ENCODE measurements at regions not wholly inside any gene's neighbourhood (a gene's known extent, or its start where the extent isn't known, plus 50 kb on each side); places are given as distances from the start of the nearest gene placed in this dataset.

GRCh38 chr14:83162361-83162929 is 1628.8 kb upstream of the SEL1L start:
- TF ChIP-seq, protein P1, sequence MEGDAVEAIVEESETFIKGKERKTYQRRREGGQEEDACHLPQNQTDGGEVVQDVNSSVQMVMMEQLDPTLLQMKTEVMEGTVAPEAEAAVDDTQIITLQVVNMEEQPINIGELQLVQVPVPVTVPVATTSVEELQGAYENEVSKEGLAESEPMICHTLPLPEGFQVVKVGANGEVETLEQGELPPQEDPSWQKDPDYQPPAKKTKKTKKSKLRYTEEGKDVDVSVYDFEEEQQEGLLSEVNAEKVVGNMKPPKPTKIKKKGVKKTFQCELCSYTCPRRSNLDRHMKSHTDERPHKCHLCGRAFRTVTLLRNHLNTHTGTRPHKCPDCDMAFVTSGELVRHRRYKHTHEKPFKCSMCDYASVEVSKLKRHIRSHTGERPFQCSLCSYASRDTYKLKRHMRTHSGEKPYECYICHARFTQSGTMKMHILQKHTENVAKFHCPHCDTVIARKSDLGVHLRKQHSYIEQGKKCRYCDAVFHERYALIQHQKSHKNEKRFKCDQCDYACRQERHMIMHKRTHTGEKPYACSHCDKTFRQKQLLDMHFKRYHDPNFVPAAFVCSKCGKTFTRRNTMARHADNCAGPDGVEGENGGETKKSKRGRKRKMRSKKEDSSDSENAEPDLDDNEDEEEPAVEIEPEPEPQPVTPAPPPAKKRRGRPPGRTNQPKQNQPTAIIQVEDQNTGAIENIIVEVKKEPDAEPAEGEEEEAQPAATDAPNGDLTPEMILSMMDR (IDR thresholded peaks at IDR 0.05): no peak
- Histone ChIP-seq H3K27ac (no peak overlapping the region), H3K4me3 (no peak overlapping the region), H3K36me3 (no peaks in the 10 kb centered on the region), H3K4me1 (no peaks in the 10 kb centered on the region), H3K9me3 (no peaks in the 10 kb centered on the region), H3K9ac (ENCODE audit: low read depth in 2 of 2, low read length in 2 of 2) (no peak overlapping the region), H3K27me3 (no peaks in the 10 kb centered on the region)
- no peak for DNase-seq
- intact Hi-C loops (cut with DNase I): no loop called here

GRCh38 chr14:83163016-83163415 is 1629.4 kb upstream of the SEL1L start:
- intact Hi-C loops (cut with DNase I): no loop called here
- TF ChIP-seq, protein P1 (IDR thresholded peaks at IDR 0.05): no peak
- Histone ChIP-seq H3K4me1 (no peaks in the 10 kb centered on the region), H3K27me3 (no peaks in the 10 kb centered on the region), H3K36me3 (no peaks in the 10 kb centered on the region), H3K27ac (no peak overlapping the region), H3K4me3 (no peak overlapping the region), H3K9ac (ENCODE audit: low read depth in 2 of 2, low read length in 2 of 2) (no peak overlapping the region), H3K9me3 (no peaks in the 10 kb centered on the region)
- no peak for DNase-seq

DNA sequence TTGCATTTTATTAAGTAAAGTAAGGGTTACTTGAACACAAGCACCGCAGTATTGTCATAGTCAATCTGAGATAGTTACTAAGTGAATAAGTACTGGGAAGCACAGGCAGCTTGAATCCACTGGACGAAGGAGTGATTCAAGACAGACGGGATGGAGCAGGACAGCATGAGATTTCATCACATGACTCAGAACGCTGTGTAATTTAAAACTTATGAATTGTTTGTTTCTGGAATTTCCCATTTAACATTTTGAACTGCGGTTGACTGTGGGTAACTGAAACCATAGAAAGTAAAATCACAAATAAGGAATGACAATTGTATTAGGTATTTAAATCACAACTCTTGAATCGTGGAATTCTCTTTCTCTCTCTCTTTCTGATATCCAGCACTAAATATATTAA is 1630.4 kb upstream of the SEL1L start:
- intact Hi-C loops (cut with DNase I): no loop called here
- TF ChIP-seq, protein P1 (IDR thresholded peaks at IDR 0.05): no peak
- H3K9ac ChIP-seq (ENCODE audit: low read depth in 2 of 2, low read length in 2 of 2): no peak overlapping the region

DNA sequence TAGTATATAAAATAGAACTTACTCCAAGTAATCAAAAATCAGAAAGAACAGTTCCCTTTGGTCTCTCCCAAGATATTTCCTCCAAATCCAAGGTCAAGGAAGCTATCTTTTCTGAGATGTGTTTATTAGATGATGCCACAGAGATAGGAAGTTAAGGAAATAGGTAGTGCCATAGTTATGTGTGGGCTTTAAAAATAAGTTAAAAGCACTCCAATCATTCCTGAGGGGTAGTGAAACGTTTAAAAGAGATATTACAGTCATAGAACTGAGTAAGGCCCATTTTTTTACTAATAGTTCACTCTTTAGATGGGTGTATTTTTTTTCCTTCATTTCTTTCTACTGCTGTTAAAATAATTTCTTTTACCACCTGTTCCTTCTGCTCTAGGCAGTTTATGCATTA is 1630.9 kb upstream of the SEL1L start:
- TF ChIP-seq, protein P1 (IDR thresholded peaks at IDR 0.05): no peak
- H3K9ac ChIP-seq (ENCODE audit: low read depth in 2 of 2, low read length in 2 of 2): no peak overlapping the region
- no peak overlapping the region for H3K27ac ChIP-seq
- intact Hi-C loops (cut with DNase I): no loop called here
- H3K27me3 ChIP-seq: no peaks in the 10 kb centered on the region
- no peaks in the 10 kb centered on the region for H3K4me1 ChIP-seq
- H3K9me3 ChIP-seq: no peaks in the 10 kb centered on the region
- H3K36me3 ChIP-seq: no peaks in the 10 kb centered on the region
- DNase-seq: no peak
- no peak overlapping the region for H3K4me3 ChIP-seq

More for the DNA sequence above, 1630.4 kb upstream of the SEL1L start:
- no peaks in the 10 kb centered on the region for H3K9me3 ChIP-seq
- H3K27me3 ChIP-seq: no peaks in the 10 kb centered on the region
- H3K4me3 ChIP-seq: no peak overlapping the region
- H3K27ac ChIP-seq: no peak overlapping the region
- DNase-seq: no peak
- H3K4me1 ChIP-seq: no peaks in the 10 kb centered on the region
- H3K36me3 ChIP-seq: no peaks in the 10 kb centered on the region

- no peak for DNase-seq
- no peaks in the 10 kb centered on the region for H3K27me3 ChIP-seq
- TF ChIP-seq, protein P1 (IDR thresholded peaks at IDR 0.05): no peak
- H3K9ac ChIP-seq (ENCODE audit: low read depth in 2 of 2, low read length in 2 of 2): no peak overlapping the region
- H3K36me3 ChIP-seq: no peaks in the 10 kb centered on the region
- intact Hi-C loops (cut with DNase I): no loop called here
- H3K4me1 ChIP-seq: no peaks in the 10 kb centered on the region
- H3K27ac ChIP-seq: no peak overlapping the region
- H3K4me3 ChIP-seq: no peak overlapping the region
- no peaks in the 10 kb centered on the region for H3K9me3 ChIP-seq
Observed at GRCh38 chr14:83170165-83170564, 1636.5 kb upstream of the SEL1L start.
